GM18907 (cell line): ENCODE measurements at regions not wholly inside any gene's neighbourhood (a gene's known extent, or its start where the extent isn't known, plus 50 kb on each side); places are given as distances from the start of the nearest gene placed in this dataset.

Source experiments
- ATAC-seq: cut with Tn5 transposase; IDR thresholded peaks from one replicate; pipeline ENCODE4 v1.9.1; 2021; ENCODE audit warnings: mild to moderate bottlenecking, moderate library complexity; ENCODE audit not compliant: unreplicated experiment

DNA sequence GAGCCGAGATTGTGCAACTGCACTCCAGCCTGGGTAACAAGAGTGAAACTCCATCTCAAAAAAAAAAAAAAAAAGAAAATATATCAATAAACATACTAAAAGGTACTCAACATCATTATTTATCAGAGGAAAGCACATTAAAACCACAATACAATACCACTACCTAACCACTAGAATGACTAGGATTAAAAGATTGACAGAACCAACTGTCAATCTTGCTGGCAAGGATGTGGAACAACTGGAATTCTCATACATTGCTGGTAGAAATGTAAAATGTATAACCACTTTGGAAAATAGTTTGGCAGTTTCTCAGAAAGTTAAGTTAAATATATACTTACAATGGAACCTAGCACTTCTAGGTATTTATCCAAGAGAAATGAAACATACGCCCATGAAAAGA lies 88.6 kb downstream of the B3GNT2 start:
- ATAC-seq: no peak

DNA sequence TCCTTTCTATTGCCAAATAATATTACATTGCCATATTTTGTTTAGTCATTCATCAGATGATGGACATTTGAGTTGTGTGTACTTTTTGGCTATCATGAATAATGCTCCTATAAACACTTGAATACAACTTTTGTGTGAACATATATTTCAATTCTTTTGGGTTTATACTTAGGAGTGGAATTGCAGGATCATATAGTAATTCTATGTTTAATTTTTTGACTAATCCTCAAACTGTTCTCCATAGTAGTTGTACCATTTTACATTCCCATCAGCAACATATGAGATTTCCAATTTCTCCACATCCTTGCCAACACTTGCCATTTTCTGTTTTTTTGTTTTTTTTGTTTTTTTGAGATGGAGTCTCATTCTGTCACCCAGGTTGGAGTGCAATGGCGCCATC lies 87.2 kb downstream of the B3GNT2 start:
- no peak for ATAC-seq

- no peak for ATAC-seq
Measured at GRCh38 chr2:62281663-62282062, 85.7 kb downstream of the B3GNT2 start.

GRCh38 chr2:62277688-62278087 lies 81.8 kb downstream of the B3GNT2 start:
- ATAC-seq: no peak
